ENCODE measurements at regions not wholly inside any gene's neighbourhood (a gene's known extent, or its start where the extent isn't known, plus 50 kb on each side); places are given as distances from the start of the nearest gene placed in this dataset.
"Not testable (repeated sequence)": the region's sequence is repeated elsewhere in the genome, so short reads cannot be mapped to it uniquely, and the experiment has no call there.

GRCh38 chr1:213324859-213325258, 273.8 kb downstream of the RPS6KC1 start:
- no peak for DNase-seq

DNA sequence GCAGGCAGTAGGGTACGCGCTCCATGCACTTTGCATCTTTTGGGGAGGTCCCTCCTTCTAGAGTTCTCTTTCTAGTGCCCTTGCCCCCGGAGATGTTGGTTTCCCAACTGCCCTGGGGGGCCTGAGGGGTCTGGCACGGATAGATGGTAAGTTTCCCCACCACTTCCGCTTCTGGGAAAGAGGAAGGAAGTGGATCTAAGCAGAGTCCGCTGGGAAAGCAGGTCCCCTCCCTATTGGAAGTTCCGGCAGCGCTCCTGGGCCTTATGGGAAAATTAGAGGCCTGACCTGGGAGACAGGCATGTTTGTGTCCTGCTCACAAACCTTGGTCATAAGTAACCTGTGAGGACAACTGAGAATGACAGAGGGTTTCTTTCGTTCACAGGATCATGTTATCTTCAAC, 274.4 kb downstream of the RPS6KC1 start:
- no peak for DNase-seq

DNA sequence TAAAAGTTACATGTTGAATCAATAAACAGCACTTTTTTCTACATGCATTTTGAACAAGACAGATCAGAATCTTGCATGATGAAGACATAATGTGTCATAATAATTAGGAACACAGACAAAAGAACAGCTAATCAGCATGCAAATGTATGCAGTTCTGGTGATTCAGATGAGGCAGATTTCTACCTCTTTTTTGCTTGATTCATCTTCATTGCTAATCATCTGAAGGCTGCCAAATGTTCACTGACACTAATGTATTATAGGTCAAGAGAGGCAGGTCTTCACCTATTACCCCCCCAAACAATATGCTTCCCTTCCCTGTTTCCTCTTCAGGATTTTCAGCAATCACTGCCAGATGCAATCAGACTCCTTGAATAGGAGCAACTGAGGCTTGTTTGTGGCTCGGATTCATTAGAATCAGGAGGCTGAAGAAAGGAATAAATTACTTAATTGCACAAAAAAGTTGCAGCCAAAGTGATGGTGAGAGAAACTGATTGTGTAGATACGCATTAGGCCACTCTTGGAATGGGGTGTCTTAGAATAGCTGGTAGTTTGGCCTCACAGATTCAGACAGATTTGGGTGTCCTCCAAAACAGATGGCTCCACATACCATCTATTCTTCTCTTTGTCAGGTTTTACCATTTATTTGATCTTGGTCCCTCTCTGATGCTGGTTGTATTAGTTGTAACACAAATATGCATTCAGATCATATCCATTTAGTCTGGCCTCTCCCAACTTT, 275.4 kb downstream of the RPS6KC1 start:
- DNase-seq, result no peak

- no peak for DNase-seq
Measured at GRCh38 chr1:213327017-213327667, 276.1 kb downstream of the RPS6KC1 start.

DNA sequence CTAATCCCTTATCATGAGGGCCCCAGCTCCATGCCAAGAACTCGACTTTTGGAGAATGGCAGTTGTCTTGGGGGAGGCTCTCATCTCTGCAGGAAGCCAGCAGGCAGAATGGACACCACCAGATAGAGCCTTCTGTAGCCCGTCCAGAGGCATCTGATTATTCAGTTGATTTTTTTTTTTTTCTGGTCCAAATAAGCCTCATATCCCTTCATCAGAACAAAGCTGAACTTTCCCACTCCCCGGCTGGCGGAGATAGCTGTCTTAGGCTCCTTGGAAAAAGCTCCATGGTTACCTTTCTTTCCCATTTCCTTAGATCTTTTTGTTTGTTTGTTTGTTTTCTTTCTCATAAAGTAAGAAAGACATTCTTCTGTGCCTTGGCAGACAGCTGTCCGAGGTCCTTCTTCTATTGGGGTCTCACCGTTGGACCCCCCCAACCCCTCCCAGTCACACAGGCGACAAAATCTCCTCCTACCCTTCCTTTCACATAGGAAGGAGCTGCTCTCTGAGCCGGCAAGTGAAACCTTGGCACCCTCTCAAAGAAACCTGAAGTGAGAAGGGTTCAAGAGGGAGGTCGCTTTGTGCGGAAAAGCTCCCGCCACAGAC, 278.5 kb downstream of the RPS6KC1 start:
- DNase-seq, result no peak

GRCh38 chr1:213330281-213330680, 279.2 kb downstream of the RPS6KC1 start:
- no peak for DNase-seq

DNA sequence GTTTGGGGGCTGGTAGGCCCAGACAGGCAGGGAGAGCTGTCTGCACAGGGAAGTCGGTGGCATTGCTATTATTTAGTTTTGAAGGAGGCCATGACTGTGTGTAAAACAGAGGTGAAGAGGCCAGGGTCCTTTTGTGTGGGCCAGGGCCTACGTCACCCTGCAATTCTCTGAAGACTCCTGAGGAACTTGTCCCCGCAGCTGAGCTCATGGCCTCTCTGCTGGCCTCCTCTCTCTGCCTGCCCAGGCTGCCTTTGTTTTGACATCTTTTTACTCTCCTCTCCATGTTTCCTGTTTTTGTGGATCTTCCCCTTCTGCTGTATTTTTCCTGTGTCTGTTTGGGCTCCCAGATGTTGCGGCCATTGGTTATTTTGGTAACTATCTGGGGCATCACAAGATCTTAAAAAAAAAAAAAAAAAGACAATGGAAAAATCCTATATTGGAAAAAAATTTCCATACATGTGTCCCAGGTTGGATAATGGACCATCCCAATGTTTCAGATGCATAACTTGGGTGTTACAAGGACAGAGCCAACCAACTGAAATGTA, 280.7 kb downstream of the RPS6KC1 start:
- no peak for DNase-seq

GRCh38 chr1:213332491-213332890, 281.4 kb downstream of the RPS6KC1 start:
- DNase-seq, result no peak

- no peak for DNase-seq
Measured at GRCh38 chr1:213333121-213333520, 282.1 kb downstream of the RPS6KC1 start.

- DNase-seq, result no peak
Measured at GRCh38 chr1:213335084-213335483, 284.0 kb downstream of the RPS6KC1 start.

DNA sequence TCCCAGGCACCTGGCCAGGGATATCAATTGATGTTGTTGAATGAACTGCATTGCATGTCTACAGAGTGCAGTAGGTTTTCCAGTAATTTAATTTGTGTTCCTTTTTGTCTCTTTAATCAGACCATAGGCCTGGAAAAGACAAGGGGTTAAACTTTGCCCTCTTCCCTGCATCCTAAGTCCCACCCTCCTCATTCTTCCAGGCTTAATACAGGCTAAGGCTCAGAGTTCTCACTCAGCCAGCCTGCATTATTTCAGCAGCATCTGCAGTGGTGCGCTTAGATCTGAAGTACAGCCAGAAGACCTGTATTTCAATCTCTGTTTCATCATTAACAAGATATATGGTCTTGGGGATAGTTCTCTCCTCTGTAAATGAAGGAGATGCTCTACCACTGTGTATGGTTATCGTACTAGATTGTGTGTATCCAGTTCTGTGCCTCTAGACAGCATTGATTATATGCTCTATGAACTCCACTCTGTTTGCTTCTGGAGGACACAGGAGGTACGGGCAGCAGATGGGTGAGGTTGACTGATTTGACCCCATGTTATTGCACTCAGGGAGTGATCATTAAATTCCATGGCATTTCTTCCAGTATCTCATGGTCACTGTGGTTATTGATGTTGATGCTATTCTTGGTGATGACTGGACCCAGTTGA, 286.1 kb downstream of the RPS6KC1 start:
- DNase-seq, result no peak

DNA sequence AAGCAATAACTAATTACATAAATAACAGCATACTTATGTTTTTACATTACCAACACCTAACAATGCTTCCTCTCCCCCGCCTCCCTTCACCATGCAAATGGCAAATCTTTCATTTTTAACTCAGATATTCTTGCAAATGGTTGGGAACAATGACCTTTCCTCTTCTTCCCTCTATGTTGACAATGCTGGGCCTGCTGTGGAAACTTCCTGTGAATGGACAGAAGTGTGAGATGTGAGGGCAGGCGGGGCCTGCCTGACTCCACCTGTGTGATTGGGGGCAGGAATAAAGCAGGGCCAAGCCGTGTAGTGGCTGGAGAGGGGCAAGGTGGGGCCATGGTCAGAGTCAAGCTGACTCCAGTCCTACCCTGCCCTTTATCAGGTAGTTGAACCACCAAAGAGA, 289.6 kb downstream of the RPS6KC1 start:
- no peak for DNase-seq

DNA sequence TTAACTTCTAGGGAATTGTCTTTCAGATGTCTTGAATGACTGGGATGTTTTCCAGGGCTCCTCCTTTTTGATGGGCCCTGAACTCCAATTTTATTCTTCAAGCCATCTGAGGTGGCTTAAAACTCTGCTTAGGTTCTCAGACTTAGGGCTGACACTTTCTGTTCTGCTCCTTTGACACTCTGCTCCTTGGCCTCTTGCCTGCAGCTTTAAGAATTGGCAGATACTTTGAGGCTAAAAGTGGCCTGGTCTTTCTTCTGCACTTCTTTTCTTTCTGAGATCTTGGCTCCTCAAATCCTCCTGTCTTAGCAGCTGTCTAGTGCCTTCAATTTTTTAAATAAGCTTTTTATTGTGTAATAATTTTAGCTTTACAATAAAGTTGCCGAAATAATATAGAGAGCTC, 294.6 kb downstream of the RPS6KC1 start:
- DNase-seq, result no peak

DNA sequence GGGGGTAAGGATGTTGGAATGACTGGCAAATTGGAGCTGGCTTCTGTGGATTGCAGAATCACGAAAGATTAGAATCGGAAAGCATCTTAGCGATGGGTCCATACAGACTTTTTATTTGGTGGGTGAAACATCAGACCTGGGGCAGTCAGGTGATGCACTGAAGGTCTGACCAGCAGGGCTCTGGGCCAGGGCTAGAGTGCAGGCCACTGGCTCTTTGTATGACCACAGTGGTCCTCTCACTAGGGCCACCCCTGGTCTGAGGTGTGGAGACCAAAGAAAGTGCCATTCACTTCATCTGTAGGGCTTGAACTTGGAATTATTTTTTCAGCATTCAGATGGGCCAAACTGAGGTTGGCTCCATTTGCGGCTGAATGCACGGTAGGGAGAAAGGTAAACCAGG, 306.4 kb downstream of the RPS6KC1 start:
- no peak for DNase-seq

GRCh38 chr1:213358368-213358767, 307.3 kb downstream of the RPS6KC1 start:
- not testable (repeated sequence) for DNase-seq

DNA sequence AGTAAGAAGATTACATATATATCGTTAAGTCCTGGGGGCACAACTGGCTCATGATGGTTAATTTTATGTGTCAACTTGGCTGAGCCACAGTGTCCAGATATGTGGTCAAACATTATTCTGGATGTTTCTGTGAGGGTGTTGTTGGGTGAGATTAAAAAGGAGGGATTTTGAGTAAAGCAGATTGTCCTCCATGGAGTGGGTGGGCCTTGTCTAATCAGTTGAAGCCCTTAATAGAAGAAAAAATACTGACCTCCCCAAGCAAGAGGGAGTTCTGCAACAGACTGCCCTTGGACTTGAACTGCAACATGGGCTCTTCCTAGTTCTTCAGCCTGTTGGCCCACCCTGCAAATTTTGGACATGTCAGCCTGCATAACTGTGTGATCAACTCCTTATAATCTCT, 311.6 kb downstream of the RPS6KC1 start:
- no peak for DNase-seq

DNA sequence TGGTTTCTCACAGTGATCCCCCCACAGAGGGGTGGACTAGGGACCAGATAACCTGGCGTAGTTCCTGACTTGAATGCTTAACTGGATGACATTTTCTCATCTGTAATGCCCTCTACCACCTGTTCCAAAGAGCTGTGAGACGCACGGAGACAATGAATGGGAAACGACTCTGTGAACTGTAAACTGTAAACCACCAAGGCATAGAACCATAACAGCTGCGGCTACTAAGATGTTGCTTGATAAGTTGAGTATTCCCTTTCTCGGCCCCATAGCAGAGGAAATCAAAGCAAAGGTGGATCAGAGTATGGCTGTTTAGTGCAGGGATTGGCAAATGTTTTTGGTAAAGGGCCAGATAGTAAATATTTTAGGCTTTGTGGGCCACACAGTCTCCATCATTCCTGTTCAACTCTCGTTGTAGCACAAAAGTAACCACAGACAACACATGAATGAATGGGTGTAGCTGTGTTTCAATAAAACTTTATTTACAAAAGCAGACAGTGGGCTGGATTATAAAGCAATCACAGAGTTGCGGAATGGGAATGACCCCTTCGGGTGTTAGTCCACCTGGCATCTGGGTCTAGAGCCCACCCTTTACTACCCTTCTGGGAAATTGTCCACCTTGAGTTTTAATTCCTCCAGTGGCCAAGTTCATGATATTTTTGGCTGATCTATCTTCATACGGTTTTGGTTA, 315.2 kb downstream of the RPS6KC1 start:
- DNase-seq, result no peak

- no peak for DNase-seq
Measured at GRCh38 chr1:213369465-213369864, 318.4 kb downstream of the RPS6KC1 start.

- no peak for DNase-seq
Measured at GRCh38 chr1:213370523-213370922, 319.5 kb downstream of the RPS6KC1 start.

- no peak for DNase-seq
Measured at GRCh38 chr1:213371525-213371846, 320.4 kb downstream of the RPS6KC1 start.

- DNase-seq, result no peak
Measured at GRCh38 chr1:213371847-213372619, 321.0 kb downstream of the RPS6KC1 start.

- peak; percentile 36 for DNase-seq
Measured at GRCh38 chr1:213374369-213374768, 323.3 kb downstream of the RPS6KC1 start.
